ENCODE measurements at regions not wholly inside any gene's neighbourhood (a gene's known extent, or its start where the extent isn't known, plus 50 kb on each side); places are given as distances from the start of the nearest gene placed in this dataset.

- no peak overlapping the region for H3K4me2 ChIP-seq (ENCODE audit: low read length)
- no peak overlapping the region for H3K9ac ChIP-seq (ENCODE audit: low read length)
- H3K4me3 ChIP-seq (ENCODE audit: low read depth, low read length, poor library complexity, severe bottlenecking): no peak overlapping the region
- no peak overlapping the region for H2AFZ ChIP-seq (ENCODE audit: low read length)
- no peak overlapping the region for H3K27ac ChIP-seq (ENCODE audit: low read depth, low read length, poor library complexity, severe bottlenecking)
- no peaks in the 10 kb centered on the region for H3K79me2 ChIP-seq (ENCODE audit: insufficient read depth, low read length)
- H4K20me1 ChIP-seq (ENCODE audit: insufficient read depth, low read length): no peaks in the 10 kb centered on the region
- no peaks in the 10 kb centered on the region for H3K4me1 ChIP-seq (ENCODE audit: insufficient read depth, low read length, severe bottlenecking)
- no peaks in the 10 kb centered on the region for H3K36me3 ChIP-seq (ENCODE audit: insufficient read depth, low read length)
- no peaks in the 10 kb centered on the region for H3K9me3 ChIP-seq (ENCODE audit: low read length)
- TF ChIP-seq CTCF (IDR thresholded peaks at IDR 0.05; ENCODE audit: low read length) (no peak), EZH2 (IDR thresholded peaks at IDR 0.05; ENCODE audit: borderline replicate concordance, low read length) (no peak)
- no peaks in the 10 kb centered on the region for H3F3A ChIP-seq (ENCODE audit: insufficient read depth, low read length)
- H3K27me3 ChIP-seq (ENCODE audit: insufficient read depth, low read length): no peaks in the 10 kb centered on the region
- no peaks in the 10 kb centered on the region for H3K9me2 ChIP-seq (ENCODE audit: low read depth, low read length)
Measured at GRCh38 chr13:104309431-104309830, 1243.2 kb upstream of the SLC10A2 start.

- Histone ChIP-seq H3K4me2 (ENCODE audit: low read length) (no peak overlapping the region), H3K9me2 (ENCODE audit: low read depth, low read length) (no peaks in the 10 kb centered on the region), H3K79me2 (ENCODE audit: insufficient read depth, low read length) (no peaks in the 10 kb centered on the region), H2AFZ (ENCODE audit: low read length) (no peak overlapping the region), H3K9me3 (ENCODE audit: low read length) (no peaks in the 10 kb centered on the region), H3K4me3 (ENCODE audit: low read depth, low read length, poor library complexity, severe bottlenecking) (no peak overlapping the region), H3K9ac (ENCODE audit: low read length) (no peak overlapping the region), H3K4me1 (ENCODE audit: insufficient read depth, low read length, severe bottlenecking) (no peaks in the 10 kb centered on the region), H4K20me1 (ENCODE audit: insufficient read depth, low read length) (no peaks in the 10 kb centered on the region), H3K36me3 (ENCODE audit: insufficient read depth, low read length) (no peaks in the 10 kb centered on the region), H3K27ac (ENCODE audit: low read depth, low read length, poor library complexity, severe bottlenecking) (no peak overlapping the region), H3K27me3 (ENCODE audit: insufficient read depth, low read length) (no peaks in the 10 kb centered on the region), H3F3A (ENCODE audit: insufficient read depth, low read length) (no peaks in the 10 kb centered on the region; the same call in 1 of the 2 replicates)
- no peak for TF ChIP-seq CTCF (IDR thresholded peaks at IDR 0.05; ENCODE audit: low read length)
- TF ChIP-seq EZH2 (IDR thresholded peaks at IDR 0.05; ENCODE audit: borderline replicate concordance, low read length): no peak
Measured at GRCh38 chr13:104301171-104301975, 1235.2 kb upstream of the SLC10A2 start.

DNA sequence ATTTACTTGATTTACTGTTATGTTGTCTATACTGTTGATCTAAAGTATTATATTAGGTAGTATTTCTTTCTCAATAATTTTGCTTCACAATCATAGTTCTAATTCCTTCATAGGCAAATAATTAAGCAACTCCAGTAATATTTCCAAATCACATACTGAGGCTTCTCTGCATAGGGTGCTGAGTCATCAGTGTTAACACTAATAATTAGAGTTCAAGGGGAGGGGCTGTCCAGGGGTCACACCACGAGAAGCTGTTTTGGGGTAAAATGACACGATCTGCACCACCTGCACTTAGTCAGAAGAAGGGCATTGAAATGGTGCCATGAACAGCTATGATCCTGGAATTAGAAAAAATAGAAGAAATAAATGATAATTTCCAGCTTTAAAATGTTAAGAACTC, 1230.9 kb upstream of the SLC10A2 start:
- H3K79me2 ChIP-seq (ENCODE audit: insufficient read depth, low read length): no peaks in the 10 kb centered on the region
- H2AFZ ChIP-seq (ENCODE audit: low read length): no peak overlapping the region
- H3K9me2 ChIP-seq (ENCODE audit: low read depth, low read length): no peaks in the 10 kb centered on the region
- no peak overlapping the region for H3K4me3 ChIP-seq (ENCODE audit: low read depth, low read length, poor library complexity, severe bottlenecking)
- no peaks in the 10 kb centered on the region for H3K4me1 ChIP-seq (ENCODE audit: insufficient read depth, low read length, severe bottlenecking)
- H3K4me2 ChIP-seq (ENCODE audit: low read length): no peak overlapping the region
- no peak overlapping the region for H3K9ac ChIP-seq (ENCODE audit: low read length)
- H3K36me3 ChIP-seq (ENCODE audit: insufficient read depth, low read length): no peaks in the 10 kb centered on the region
- TF ChIP-seq CTCF (IDR thresholded peaks at IDR 0.05; ENCODE audit: low read length) (no peak), EZH2 (IDR thresholded peaks at IDR 0.05; ENCODE audit: borderline replicate concordance, low read length) (no peak)
- no peak overlapping the region for H3K27ac ChIP-seq (ENCODE audit: low read depth, low read length, poor library complexity, severe bottlenecking)
- H3K9me3 ChIP-seq (ENCODE audit: low read length): no peaks in the 10 kb centered on the region
- H4K20me1 ChIP-seq (ENCODE audit: insufficient read depth, low read length): no peaks in the 10 kb centered on the region
- no peaks in the 10 kb centered on the region; the same call in 1 of the 2 replicates for H3F3A ChIP-seq (ENCODE audit: insufficient read depth, low read length)
- H3K27me3 ChIP-seq (ENCODE audit: insufficient read depth, low read length): no peaks in the 10 kb centered on the region
